GM10266 (cell line): ENCODE measurements at regions not wholly inside any gene's neighbourhood (a gene's known extent, or its start where the extent isn't known, plus 50 kb on each side); places are given as distances from the start of the nearest gene placed in this dataset.

ENCODE experiments used
- DNase-seq: peaks from one replicate; pipeline ENCODE4 v3.0.0; 2012; ENCODE audit errors: extremely low spot score
- TF ChIP-seq, protein P1 (sequence below): IDR thresholded peaks from 2 replicates; pipeline ENCODE4 v1.5.1; 2012; ENCODE audit warnings: mild to moderate bottlenecking, low read depth; ENCODE audit not compliant: control insufficient read depth, insufficient read depth; ENCODE audit errors: missing control alignments

DNA sequence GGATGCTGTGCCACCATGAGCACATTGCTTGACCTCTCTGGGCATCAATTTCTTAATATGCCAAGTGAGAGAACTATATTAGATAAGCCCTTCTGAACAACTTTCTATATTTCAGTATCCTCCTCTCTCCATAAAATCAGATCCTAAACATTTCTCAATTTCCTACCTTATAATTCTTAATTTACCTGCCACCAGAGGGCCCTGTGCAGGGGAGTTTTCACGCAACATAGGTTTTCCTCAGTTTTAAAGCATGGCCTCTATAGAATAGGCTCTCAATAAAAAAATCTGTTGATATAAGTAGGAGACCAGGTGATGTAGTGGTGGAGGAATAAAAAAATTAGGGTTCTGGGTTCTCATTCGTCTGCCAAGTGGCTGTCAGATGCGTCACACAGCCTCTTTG is 83.7 kb upstream of the DBX1 start:
- TF ChIP-seq, protein P1, sequence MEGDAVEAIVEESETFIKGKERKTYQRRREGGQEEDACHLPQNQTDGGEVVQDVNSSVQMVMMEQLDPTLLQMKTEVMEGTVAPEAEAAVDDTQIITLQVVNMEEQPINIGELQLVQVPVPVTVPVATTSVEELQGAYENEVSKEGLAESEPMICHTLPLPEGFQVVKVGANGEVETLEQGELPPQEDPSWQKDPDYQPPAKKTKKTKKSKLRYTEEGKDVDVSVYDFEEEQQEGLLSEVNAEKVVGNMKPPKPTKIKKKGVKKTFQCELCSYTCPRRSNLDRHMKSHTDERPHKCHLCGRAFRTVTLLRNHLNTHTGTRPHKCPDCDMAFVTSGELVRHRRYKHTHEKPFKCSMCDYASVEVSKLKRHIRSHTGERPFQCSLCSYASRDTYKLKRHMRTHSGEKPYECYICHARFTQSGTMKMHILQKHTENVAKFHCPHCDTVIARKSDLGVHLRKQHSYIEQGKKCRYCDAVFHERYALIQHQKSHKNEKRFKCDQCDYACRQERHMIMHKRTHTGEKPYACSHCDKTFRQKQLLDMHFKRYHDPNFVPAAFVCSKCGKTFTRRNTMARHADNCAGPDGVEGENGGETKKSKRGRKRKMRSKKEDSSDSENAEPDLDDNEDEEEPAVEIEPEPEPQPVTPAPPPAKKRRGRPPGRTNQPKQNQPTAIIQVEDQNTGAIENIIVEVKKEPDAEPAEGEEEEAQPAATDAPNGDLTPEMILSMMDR, result peak; percentile 23
- DNase-seq, result no peak

DNA sequence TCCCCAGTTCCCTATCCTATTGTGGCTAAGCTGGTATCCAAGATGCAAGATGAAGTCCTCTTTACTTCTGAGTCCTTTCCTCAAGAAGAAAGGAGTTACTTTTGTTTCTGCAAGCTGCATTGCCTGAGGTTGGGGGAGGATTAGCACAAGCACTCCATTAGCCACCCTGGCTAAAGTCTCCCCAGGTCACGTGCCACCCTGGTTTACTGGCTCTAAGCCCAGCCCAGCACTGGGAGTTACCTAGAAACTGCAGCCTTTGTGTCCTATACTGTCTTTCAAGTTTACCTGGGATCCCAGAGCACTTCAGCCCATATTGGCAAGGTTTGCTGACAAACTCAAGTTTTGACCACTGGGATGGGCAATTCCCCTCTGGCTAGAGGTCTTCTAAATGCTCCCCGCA is 78.4 kb upstream of the DBX1 start:
- no peak for DNase-seq
- TF ChIP-seq, protein P1, result no peak

DNA sequence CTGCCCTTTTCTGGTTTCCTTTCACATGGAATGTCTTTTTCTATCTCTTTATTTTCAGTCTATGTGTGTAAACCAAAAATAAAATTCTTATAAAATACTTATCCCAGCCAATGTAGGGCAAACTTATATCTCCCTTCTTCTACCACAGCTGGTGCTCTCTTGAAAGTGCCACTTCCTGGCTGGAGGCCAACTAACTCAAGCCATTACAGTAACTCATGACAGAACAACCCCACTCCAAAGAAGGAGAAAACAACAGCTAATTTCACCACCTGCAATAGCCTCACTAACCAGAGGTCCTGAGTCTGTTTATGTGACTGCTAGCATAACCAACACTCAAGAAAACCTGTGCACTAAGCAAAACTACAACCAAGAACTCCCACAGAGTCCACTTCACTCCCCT is 74.9 kb upstream of the DBX1 start:
- DNase-seq, result no peak
- TF ChIP-seq, protein P1, result no peak

DNA sequence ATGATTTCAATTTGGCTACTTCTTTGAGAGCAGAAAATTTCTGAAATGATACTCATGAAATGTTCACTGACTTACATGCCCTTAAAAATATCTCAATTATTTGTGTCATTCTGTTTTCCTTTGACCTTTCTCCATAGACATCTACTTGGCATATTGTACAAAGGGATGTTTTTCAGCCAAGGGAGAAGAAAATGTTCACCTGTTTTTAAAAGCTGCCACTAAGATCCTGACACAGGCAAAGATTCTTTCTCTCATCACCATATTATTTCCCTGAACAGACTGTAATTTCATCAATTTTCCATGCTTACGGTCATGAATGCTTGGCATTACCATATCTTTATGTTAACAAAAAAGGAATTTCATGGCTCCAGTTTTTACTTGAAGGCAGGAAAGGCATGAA is 67.4 kb upstream of the DBX1 start:
- no peak for DNase-seq
- TF ChIP-seq, protein P1, result no peak

DNA sequence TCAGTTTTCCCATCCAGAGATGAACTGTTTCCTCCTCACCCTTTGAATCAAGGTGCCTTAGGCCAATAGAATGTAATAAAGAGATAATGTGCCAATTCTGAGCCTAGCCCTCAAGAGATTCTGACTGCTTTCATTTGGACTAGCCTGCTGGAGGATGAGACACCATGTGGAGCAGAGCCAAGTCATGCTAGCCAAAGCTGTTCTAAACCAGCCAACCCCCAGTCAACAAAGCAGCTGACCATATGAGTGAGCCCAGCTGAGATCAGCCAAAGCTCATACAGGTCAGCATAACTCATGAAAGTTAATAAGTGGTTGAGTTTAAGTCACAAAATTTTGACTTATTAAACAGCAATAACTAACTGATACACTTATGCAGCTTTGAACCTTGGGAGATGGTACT is 66.7 kb upstream of the DBX1 start:
- TF ChIP-seq, protein P1, result no peak
- no peak for DNase-seq

DNA sequence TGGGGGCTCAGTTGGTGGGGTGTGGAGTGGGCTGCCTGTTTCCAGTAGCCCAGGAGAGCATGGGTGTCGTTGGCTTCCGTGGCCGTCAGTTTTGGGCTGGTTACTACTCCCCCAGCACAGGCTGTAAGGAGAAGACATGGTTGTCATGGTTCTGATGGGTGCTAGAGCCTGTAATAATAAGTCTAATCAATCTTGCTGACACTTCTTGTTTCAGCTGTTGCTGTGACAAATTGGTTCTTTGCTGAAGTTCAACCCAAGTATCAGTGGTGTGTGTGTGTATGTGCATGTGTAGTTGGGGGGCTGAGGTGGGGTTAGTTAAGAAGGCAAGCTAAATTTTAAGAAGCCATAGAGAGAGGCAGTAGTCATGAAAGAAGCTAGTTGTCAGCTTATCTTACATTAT is 61.3 kb upstream of the DBX1 start:
- TF ChIP-seq, protein P1, result no peak

DNA sequence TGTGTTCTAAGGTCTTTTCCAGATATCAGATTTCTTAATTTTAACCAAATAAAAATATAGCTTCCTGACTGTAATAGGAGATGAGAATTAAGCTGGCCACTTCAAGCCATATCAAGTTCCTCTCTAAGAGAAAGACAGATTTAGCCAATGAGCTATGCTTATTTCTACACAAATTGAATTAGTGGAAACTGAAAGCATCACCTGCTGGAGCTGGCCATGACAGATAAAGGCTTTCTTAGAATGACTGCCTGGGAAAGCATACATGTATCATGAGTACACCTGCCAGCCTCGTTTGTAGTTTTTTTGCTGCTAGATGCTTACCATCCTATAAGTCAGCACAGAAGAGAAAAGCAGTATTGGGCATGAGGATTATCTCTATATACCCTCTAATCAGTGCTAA is 53.5 kb upstream of the DBX1 start:
- DNase-seq, result no peak
- TF ChIP-seq, protein P1, result no peak

More for the DNA sequence above, 61.3 kb upstream of the DBX1 start:
- no peak for DNase-seq

DNA sequence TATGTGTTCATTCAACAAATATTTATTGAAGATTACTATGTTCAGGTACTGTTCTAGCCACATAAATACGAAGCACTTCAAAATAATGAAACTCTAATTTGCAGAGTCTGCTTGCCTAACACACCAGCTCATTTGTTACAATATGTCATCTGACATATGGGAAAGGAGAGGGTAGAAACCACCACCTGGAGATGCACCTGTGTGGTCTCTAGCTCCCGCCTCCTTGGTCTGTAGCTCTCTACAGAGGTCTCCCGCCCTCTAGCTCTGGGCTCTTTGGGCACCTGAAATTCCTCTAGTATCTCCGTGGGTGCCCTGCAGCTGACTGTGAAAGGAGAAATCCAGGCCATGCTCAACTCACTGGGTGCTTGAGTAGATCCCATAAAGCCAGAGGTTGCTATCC is 51.4 kb upstream of the DBX1 start:
- TF ChIP-seq, protein P1, result no peak
- DNase-seq, result no peak
